H1 (cell line): ENCODE measurements at regions not wholly inside any gene's neighbourhood (a gene's known extent, or its start where the extent isn't known, plus 50 kb on each side); places are given as distances from the start of the nearest gene placed in this dataset.

ENCODE experiments used
- CBX5 ChIP-seq: fragments of 300-800, 300-1000 bp; sonication (generic); IDR thresholded peaks from 2 replicates; pipeline ENCODE4 v1.7.1; 2016; ENCODE audit warnings: antibody characterized with exemption, low read length, low read depth
- CEBPB ChIP-seq: IDR thresholded peaks from 2 replicates; pipeline ENCODE4 v1.6.1; 2012; ENCODE audit warnings: low read depth, low read length
- CTBP2 ChIP-seq: IDR thresholded peaks from 2 replicates; pipeline ENCODE4 v1.7.0; 2011; ENCODE audit warnings: borderline replicate concordance, mild to moderate bottlenecking, moderate library complexity, mixed read lengths, low read length; ENCODE audit not compliant: insufficient read depth, insufficient read length
- EGR1 ChIP-seq: IDR thresholded peaks from 2 replicates; pipeline ENCODE4 v1.6.1; 2011; ENCODE audit warnings: low read depth, low read length, borderline replicate concordance
- PHF8 ChIP-seq: fragments of 200-600 bp; sonication (generic); conservative IDR thresholded peaks from 2 replicates; pipeline ENCODE4 v1.7.1; 2012; ENCODE audit warnings: low read depth, mild to moderate bottlenecking, inconsistent platforms, low read length, moderate library complexity
- SIRT6 ChIP-seq: IDR thresholded peaks from one replicate; pipeline ENCODE4 v1.7.1; 2012; ENCODE audit warnings: low read length, inconsistent platforms
- SUZ12 ChIP-seq: fragments of 200-600 bp; sonication (generic); IDR thresholded peaks from 2 replicates; pipeline ENCODE4 v1.6.1; 2012; ENCODE audit warnings: mild to moderate bottlenecking, inconsistent platforms, low read length, moderate library complexity, mixed read lengths
- TEAD4 ChIP-seq: IDR thresholded peaks from 2 replicates; pipeline ENCODE4 v1.6.1; 2012; ENCODE audit warnings: low read depth, low read length, inconsistent platforms, mixed read lengths
- TF ChIP-seq, protein P1 (sequence below): fragments of 300-600 bp; sonication (generic); IDR thresholded peaks from 2 replicates; pipeline ENCODE4 v1.7.1; 2012; ENCODE audit warnings: low read length, moderate library complexity, mild to moderate bottlenecking, inconsistent platforms; ENCODE audit not compliant: insufficient replicate concordance
- TF ChIP-seq, protein P2 (sequence below): IDR thresholded peaks from 2 replicates; pipeline ENCODE4 v1.6.1; 2012; ENCODE audit warnings: inconsistent platforms
- TF ChIP-seq, protein P3 (sequence below): IDR thresholded peaks from 2 replicates; pipeline ENCODE4 v1.6.1; 2011; ENCODE audit warnings: low read length, improper control_type of control experiment

DNA sequence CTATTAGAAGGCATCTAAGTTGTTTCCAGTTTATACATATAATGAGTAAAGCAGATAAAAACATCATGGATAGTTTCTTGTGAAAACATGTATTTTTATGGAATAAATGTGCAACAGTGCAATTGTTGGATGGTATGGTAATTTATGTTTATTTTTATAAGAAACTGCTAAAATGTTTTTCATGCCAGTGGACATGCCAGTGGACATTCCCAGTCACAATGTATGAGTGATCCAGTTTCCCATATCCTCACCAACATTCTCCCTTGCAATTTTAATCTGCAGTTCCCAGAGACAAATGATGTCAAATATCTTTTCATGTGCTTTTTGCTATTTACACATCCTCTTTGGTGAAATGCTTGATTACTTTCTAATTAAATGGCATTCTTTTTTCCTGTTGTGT is 818.6 kb downstream of the SUCLG1 start (continued):
- TF ChIP-seq, protein P1, sequence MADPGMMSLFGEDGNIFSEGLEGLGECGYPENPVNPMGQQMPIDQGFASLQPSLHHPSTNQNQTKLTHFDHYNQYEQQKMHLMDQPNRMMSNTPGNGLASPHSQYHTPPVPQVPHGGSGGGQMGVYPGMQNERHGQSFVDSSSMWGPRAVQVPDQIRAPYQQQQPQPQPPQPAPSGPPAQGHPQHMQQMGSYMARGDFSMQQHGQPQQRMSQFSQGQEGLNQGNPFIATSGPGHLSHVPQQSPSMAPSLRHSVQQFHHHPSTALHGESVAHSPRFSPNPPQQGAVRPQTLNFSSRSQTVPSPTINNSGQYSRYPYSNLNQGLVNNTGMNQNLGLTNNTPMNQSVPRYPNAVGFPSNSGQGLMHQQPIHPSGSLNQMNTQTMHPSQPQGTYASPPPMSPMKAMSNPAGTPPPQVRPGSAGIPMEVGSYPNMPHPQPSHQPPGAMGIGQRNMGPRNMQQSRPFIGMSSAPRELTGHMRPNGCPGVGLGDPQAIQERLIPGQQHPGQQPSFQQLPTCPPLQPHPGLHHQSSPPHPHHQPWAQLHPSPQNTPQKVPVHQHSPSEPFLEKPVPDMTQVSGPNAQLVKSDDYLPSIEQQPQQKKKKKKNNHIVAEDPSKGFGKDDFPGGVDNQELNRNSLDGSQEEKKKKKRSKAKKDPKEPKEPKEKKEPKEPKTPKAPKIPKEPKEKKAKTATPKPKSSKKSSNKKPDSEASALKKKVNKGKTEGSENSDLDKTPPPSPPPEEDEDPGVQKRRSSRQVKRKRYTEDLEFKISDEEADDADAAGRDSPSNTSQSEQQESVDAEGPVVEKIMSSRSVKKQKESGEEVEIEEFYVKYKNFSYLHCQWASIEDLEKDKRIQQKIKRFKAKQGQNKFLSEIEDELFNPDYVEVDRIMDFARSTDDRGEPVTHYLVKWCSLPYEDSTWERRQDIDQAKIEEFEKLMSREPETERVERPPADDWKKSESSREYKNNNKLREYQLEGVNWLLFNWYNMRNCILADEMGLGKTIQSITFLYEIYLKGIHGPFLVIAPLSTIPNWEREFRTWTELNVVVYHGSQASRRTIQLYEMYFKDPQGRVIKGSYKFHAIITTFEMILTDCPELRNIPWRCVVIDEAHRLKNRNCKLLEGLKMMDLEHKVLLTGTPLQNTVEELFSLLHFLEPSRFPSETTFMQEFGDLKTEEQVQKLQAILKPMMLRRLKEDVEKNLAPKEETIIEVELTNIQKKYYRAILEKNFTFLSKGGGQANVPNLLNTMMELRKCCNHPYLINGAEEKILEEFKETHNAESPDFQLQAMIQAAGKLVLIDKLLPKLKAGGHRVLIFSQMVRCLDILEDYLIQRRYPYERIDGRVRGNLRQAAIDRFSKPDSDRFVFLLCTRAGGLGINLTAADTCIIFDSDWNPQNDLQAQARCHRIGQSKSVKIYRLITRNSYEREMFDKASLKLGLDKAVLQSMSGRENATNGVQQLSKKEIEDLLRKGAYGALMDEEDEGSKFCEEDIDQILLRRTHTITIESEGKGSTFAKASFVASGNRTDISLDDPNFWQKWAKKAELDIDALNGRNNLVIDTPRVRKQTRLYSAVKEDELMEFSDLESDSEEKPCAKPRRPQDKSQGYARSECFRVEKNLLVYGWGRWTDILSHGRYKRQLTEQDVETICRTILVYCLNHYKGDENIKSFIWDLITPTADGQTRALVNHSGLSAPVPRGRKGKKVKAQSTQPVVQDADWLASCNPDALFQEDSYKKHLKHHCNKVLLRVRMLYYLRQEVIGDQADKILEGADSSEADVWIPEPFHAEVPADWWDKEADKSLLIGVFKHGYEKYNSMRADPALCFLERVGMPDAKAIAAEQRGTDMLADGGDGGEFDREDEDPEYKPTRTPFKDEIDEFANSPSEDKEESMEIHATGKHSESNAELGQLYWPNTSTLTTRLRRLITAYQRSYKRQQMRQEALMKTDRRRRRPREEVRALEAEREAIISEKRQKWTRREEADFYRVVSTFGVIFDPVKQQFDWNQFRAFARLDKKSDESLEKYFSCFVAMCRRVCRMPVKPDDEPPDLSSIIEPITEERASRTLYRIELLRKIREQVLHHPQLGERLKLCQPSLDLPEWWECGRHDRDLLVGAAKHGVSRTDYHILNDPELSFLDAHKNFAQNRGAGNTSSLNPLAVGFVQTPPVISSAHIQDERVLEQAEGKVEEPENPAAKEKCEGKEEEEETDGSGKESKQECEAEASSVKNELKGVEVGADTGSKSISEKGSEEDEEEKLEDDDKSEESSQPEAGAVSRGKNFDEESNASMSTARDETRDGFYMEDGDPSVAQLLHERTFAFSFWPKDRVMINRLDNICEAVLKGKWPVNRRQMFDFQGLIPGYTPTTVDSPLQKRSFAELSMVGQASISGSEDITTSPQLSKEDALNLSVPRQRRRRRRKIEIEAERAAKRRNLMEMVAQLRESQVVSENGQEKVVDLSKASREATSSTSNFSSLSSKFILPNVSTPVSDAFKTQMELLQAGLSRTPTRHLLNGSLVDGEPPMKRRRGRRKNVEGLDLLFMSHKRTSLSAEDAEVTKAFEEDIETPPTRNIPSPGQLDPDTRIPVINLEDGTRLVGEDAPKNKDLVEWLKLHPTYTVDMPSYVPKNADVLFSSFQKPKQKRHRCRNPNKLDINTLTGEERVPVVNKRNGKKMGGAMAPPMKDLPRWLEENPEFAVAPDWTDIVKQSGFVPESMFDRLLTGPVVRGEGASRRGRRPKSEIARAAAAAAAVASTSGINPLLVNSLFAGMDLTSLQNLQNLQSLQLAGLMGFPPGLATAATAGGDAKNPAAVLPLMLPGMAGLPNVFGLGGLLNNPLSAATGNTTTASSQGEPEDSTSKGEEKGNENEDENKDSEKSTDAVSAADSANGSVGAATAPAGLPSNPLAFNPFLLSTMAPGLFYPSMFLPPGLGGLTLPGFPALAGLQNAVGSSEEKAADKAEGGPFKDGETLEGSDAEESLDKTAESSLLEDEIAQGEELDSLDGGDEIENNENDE = no peak
- TF ChIP-seq CBX5 (no peak), SIRT6 (no peak), CEBPB (no peak), SUZ12 (no peak), TEAD4 (no peak), PHF8 (no peak), CTBP2 (no peak), EGR1 (no peak)
- TF ChIP-seq, protein P2, sequence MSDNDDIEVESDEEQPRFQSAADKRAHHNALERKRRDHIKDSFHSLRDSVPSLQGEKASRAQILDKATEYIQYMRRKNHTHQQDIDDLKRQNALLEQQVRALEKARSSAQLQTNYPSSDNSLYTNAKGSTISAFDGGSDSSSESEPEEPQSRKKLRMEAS = no peak
- TF ChIP-seq, protein P3, sequence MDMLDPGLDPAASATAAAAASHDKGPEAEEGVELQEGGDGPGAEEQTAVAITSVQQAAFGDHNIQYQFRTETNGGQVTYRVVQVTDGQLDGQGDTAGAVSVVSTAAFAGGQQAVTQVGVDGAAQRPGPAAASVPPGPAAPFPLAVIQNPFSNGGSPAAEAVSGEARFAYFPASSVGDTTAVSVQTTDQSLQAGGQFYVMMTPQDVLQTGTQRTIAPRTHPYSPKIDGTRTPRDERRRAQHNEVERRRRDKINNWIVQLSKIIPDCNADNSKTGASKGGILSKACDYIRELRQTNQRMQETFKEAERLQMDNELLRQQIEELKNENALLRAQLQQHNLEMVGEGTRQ = no peak
